H9 (cell line): ENCODE measurements at regions not wholly inside any gene's neighbourhood (a gene's known extent, or its start where the extent isn't known, plus 50 kb on each side); places are given as distances from the start of the nearest gene placed in this dataset.

Experiments
- DNase-seq: peaks from one replicate; pipeline ENCODE4 v3.0.0-alpha.2; 2017
- H2AFZ ChIP-seq: one replicate; pipeline ENCODE4 v1.6.1; 2013; ENCODE audit warnings: mild to moderate bottlenecking, low read length, control low read depth, moderate library complexity
- H2AK5ac ChIP-seq: 2 replicates; pipeline ENCODE4 v1.6.1; 2013; ENCODE audit warnings: low read length, control low read depth, mixed read lengths; ENCODE audit not compliant: insufficient read length
- H2BK120ac ChIP-seq: one replicate; pipeline ENCODE4 v1.6.1; 2013; ENCODE audit warnings: low read depth, mild to moderate bottlenecking, low read length, control low read depth, inconsistent platforms; ENCODE audit not compliant: poor library complexity, severe bottlenecking
- H2BK12ac ChIP-seq: 2 replicates; pipeline ENCODE4 v1.6.1; 2013; ENCODE audit warnings: low read length, control low read depth, mixed read lengths, low read depth; ENCODE audit not compliant: insufficient read length
- H2BK15ac ChIP-seq: 2 replicates; pipeline ENCODE4 v1.6.1; 2013; ENCODE audit warnings: low read depth, low read length, control low read depth
- H2BK20ac ChIP-seq: one replicate; pipeline ENCODE4 v1.6.1; 2013; ENCODE audit warnings: low read depth, mild to moderate bottlenecking, low read length, control low read depth, inconsistent platforms; ENCODE audit not compliant: poor library complexity, severe bottlenecking
- H2BK5ac ChIP-seq: 2 replicates; pipeline ENCODE4 v1.6.1; 2013; ENCODE audit warnings: low read length, control low read depth, mixed read lengths; ENCODE audit not compliant: insufficient read length
- H3K14ac ChIP-seq: 2 replicates; pipeline ENCODE4 v1.6.1; 2013; ENCODE audit warnings: low read length, control low read depth; ENCODE audit not compliant: insufficient read depth
- H3K18ac ChIP-seq: 2 replicates; pipeline ENCODE4 v1.6.1; 2013; ENCODE audit warnings: low read depth, mild to moderate bottlenecking, mixed read lengths, low read length, control low read depth; ENCODE audit not compliant: insufficient read length
- H3K23ac ChIP-seq: 2 replicates; pipeline ENCODE4 v1.6.1; 2013; ENCODE audit warnings: low read length, control low read depth, mixed read lengths, low read depth; ENCODE audit not compliant: insufficient read length
- H3K23me2 ChIP-seq: 2 replicates; pipeline ENCODE4 v1.6.1; 2013; ENCODE audit warnings: low read depth, mild to moderate bottlenecking, mixed read lengths, low read length, control low read depth; ENCODE audit not compliant: insufficient read length, poor library complexity, severe bottlenecking
- H3K27ac ChIP-seq: 2 replicates; pipeline ENCODE4 v1.5.1; 2013; ENCODE audit warnings: low read length, control low read depth, mixed read lengths, low read depth; ENCODE audit not compliant: insufficient read length
- H3K27me3 ChIP-seq: 2 replicates; pipeline ENCODE4 v1.6.1; 2013; ENCODE audit warnings: low read length, control low read depth, inconsistent platforms; ENCODE audit not compliant: insufficient read depth
- H3K4ac ChIP-seq: 2 replicates; pipeline ENCODE4 v1.6.1; 2013; ENCODE audit warnings: low read depth, mild to moderate bottlenecking, control low read depth, inconsistent platforms, low read length, moderate library complexity
- H3K4me1 ChIP-seq: 2 replicates; pipeline ENCODE4 v1.6.1; 2013; ENCODE audit warnings: low read length, control low read depth, inconsistent platforms; ENCODE audit not compliant: insufficient read depth
- H3K4me2 ChIP-seq: 2 replicates; pipeline ENCODE4 v1.6.1; 2013; ENCODE audit warnings: low read length, control low read depth, mixed read lengths; ENCODE audit not compliant: insufficient read length, insufficient read depth
- H3K56ac ChIP-seq: 2 replicates; pipeline ENCODE4 v1.6.1; 2013; ENCODE audit warnings: low read depth, mild to moderate bottlenecking, mixed read lengths, low read length, control low read depth; ENCODE audit not compliant: insufficient read length
- H3K79me1 ChIP-seq: 2 replicates; pipeline ENCODE4 v1.6.1; 2013; ENCODE audit warnings: low read depth, mild to moderate bottlenecking, moderate library complexity, low read length, control low read depth, inconsistent platforms; ENCODE audit not compliant: insufficient read depth, poor library complexity, severe bottlenecking
- H3K79me2 ChIP-seq: 2 replicates; pipeline ENCODE4 v1.6.1; 2013; ENCODE audit warnings: low read length, control low read depth, inconsistent platforms; ENCODE audit not compliant: insufficient read depth
- H3K9ac ChIP-seq: 2 replicates; pipeline ENCODE4 v1.6.1; 2013; ENCODE audit warnings: low read length, control low read depth, mixed read lengths; ENCODE audit not compliant: insufficient read length; ENCODE audit errors: extremely low read depth
- H3K9me3 ChIP-seq: one replicate; pipeline ENCODE4 v1.6.1; 2013; ENCODE audit warnings: low read depth, low read length, inconsistent platforms; ENCODE audit not compliant: control insufficient read depth
- H3T11ph ChIP-seq: one replicate; pipeline ENCODE4 v1.6.1; 2013; ENCODE audit warnings: mild to moderate bottlenecking, low read length, control low read depth, inconsistent platforms
- H4K20me1 ChIP-seq: one replicate; pipeline ENCODE4 v1.6.1; 2013; ENCODE audit not compliant: control insufficient read depth, insufficient read length, insufficient read depth
- H4K5ac ChIP-seq: 2 replicates; pipeline ENCODE4 v1.6.1; 2013; ENCODE audit warnings: low read depth, mild to moderate bottlenecking, mixed read lengths, low read length, control low read depth; ENCODE audit not compliant: insufficient read length
- H4K8ac ChIP-seq: replicated peaks from 2 replicates; pipeline ENCODE4 v1.6.1; 2013; ENCODE audit warnings: low read length, control low read depth, mixed read lengths, low read depth; ENCODE audit not compliant: insufficient read length
- H4K91ac ChIP-seq: 2 replicates; pipeline ENCODE4 v1.6.1; 2013; ENCODE audit warnings: low read depth, mild to moderate bottlenecking, moderate library complexity, mixed read lengths, low read length, control low read depth; ENCODE audit not compliant: insufficient read length
- H3K27ac Mint-ChIP-seq, 3 experiments: 2 replicates in 2 of 3; 3 replicates in 1 of 3; pipeline ENCODE4 v1.8.0; 2020 to 2021; ENCODE audit warnings: mixed read lengths in 3 of 3, mild to moderate bottlenecking in 1 of 3, moderate library complexity in 1 of 3
- H3K27me3 Mint-ChIP-seq: 2 replicates; pipeline ENCODE4 v1.8.0; 2021; ENCODE audit warnings: low read depth, mild to moderate bottlenecking, moderate library complexity, mixed read lengths
- H3K36me3 Mint-ChIP-seq, 3 experiments: 2 replicates in 2 of 3; 3 replicates in 1 of 3; pipeline ENCODE4 v1.8.0; 2020 to 2021; ENCODE audit warnings: low read depth in 3 of 3, mixed read lengths in 3 of 3; ENCODE audit not compliant: insufficient read depth in 1 of 3
- H3K4me1 Mint-ChIP-seq, 2 experiments: 2 replicates each; pipeline ENCODE4 v1.8.0; 2020; ENCODE audit warnings: mixed read lengths in 2 of 2
- H3K4me3 Mint-ChIP-seq, 2 experiments: 2 replicates in 1 of 2; 3 replicates in 1 of 2; pipeline ENCODE4 v1.8.0; 2020 to 2021; ENCODE audit warnings: mild to moderate bottlenecking in 2 of 2, mixed read lengths in 2 of 2, moderate library complexity in 1 of 2
- H3K9me3 Mint-ChIP-seq, 2 experiments: 2 replicates in 1 of 2; 3 replicates in 1 of 2; pipeline ENCODE4 v1.8.0; 2020; ENCODE audit warnings: mild to moderate bottlenecking in 2 of 2, mixed read lengths in 2 of 2, moderate library complexity in 1 of 2
- CTCF ChIP-seq: fragments of 200-600 bp; sonication (generic); conservative IDR thresholded peaks from 3 replicates; pipeline ENCODE4 v1.8.0; 2021; ENCODE audit warnings: antibody characterized with exemption, mild to moderate bottlenecking

- H3K4me1 Mint-ChIP-seq, result peaks cover 5% of the 10 kb centered on the region in 2 experiments; a peak in 3 of 4 replicates
- no peaks in the 10 kb centered on the region for H3K36me3 Mint-ChIP-seq
- Histone ChIP-seq H3K9ac (no peak overlapping the region), H2BK120ac (no peak overlapping the region), H2AFZ (no peak overlapping the region), H3K14ac (no peak overlapping the region), H3K79me1 (no peaks in the 10 kb centered on the region), H3K4ac (no peak overlapping the region), H4K8ac (no peak overlapping the region), H4K91ac (no peak overlapping the region), H2BK15ac (no peak overlapping the region), H3K27me3 (no peaks in the 10 kb centered on the region), H2BK12ac (no peak overlapping the region), H3K18ac (no peak overlapping the region), H2BK5ac (no peak overlapping the region), H4K20me1 (no peaks in the 10 kb centered on the region), H2AK5ac (no peak overlapping the region), H3K9me3 (no peaks in the 10 kb centered on the region), H2BK20ac (no peak overlapping the region), H3K4me2 (no peak overlapping the region), H3K56ac (no peak overlapping the region), H3K4me1 (no peaks in the 10 kb centered on the region; the same call in 1 of the 2 replicates), H3K79me2 (no peaks in the 10 kb centered on the region), H3K23me2 (no peaks in the 10 kb centered on the region), H3K23ac (no peak overlapping the region), H3T11ph (no peak overlapping the region), H4K5ac (no peak overlapping the region), H3K27ac (no peak overlapping the region)
- H3K4me3 Mint-ChIP-seq, result no peak overlapping the region
- no peak for TF ChIP-seq CTCF
- no peaks in the 10 kb centered on the region for H3K9me3 Mint-ChIP-seq
- no peaks in the 10 kb centered on the region for H3K27me3 Mint-ChIP-seq
- no peak for DNase-seq
- no peak overlapping the region for H3K27ac Mint-ChIP-seq
These were observed 150.9 kb upstream of the PLEKHG7 start for GRCh38 chr12:92551853-92552397.
